ENCODE measurements at regions not wholly inside any gene's neighbourhood (a gene's known extent, or its start where the extent isn't known, plus 50 kb on each side); places are given as distances from the start of the nearest gene placed in this dataset.
"Not testable (repeated sequence)": the region's sequence is repeated elsewhere in the genome, so short reads cannot be mapped to it uniquely, and the experiment has no call there.

DNA sequence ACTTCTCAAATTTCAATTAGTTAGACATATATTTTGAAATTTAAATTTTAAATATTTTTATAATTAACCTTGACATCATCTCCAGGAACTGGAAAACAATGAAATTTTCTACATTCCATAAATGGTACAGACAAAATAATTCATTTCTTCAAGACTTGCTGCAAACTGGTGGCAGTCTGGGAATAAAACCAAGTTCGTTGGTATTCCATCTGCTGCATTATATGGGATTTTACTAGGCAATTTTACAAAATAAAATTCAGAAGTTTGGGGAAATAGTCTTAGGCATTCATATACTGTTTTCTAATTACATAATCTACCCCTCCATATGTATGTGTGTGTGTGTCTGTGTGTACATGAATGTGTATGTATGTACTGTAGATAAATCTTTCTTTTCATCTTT, 984.6 kb upstream of the KCND2 start:
- DNase-seq: no peak

DNA sequence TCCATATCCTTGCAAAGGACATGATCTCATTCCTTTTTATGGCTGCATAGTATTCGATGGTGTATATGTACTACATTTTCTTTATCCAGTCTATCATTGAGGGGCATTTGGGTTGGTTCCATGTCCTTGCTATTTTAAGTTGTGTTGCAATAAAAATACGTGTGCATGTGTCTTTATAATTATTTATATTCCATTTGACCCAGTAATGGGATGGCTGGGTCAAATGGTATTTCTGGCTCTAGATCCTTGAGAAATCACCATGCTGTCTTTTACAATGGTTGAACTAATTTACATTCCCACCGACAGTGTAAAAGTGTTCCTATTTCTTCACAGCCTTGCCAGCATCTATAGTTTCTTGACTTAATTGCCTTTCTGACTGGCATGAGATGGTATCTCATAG, 972.6 kb upstream of the KCND2 start:
- not testable (repeated sequence) for DNase-seq

DNA sequence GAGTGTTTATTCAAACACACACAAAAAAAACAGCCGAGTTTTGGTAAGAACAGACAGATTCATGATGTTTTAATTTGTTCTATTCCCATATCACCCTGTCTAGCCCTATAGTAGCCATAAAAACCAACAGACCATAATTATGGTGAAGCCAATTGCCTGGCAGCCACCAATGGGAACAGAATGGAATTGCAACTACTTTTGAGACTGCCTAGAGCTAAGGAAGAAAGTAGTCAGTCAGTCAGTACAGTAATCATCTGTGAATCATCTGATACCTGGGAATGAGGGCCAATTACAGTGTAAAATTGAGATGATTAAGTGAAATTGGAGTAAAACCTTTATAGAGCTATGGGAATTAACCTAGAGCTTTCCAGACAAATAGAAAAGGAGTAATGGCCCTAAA, 952.7 kb upstream of the KCND2 start:
- DNase-seq: no peak

DNA sequence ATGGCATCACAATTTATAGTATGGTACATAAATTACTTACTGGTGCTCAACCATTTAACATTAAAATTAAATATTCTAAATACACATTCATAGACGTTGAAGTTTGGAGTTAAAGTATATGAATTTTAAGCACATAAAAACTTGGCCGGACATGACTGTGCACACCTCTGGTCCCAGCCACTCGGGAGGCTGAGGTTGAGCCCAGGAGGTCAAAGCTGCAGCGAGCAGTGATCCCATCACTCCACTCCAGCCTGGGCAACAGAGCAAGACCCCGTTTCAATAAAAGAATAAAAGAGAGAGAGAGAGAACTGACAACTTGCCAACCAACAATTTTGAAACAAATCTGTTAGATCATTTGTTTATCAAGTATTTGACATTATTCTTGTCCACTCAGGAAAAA, 943.3 kb upstream of the KCND2 start:
- no peak for DNase-seq

DNA sequence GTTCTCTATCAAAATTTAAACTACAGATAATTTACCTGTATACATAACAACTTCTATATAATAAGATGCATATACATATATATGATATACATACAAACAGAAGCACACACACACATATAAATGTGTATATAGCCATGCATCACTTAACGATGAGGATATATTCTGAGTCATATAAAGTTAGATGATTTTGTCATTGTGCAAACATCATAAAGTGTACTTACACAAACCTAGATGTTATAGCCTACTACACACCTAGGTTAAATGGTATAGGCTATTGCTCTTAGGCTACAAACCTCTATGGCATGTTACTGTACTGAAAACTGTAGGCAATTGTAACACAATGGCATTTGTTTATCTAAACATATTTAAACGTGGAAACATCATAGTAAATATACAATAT, 937.6 kb upstream of the KCND2 start:
- no peak for DNase-seq

- DNase-seq: no peak
Observed at GRCh38 chr7:119341822-119342221, 931.2 kb upstream of the KCND2 start.

DNA sequence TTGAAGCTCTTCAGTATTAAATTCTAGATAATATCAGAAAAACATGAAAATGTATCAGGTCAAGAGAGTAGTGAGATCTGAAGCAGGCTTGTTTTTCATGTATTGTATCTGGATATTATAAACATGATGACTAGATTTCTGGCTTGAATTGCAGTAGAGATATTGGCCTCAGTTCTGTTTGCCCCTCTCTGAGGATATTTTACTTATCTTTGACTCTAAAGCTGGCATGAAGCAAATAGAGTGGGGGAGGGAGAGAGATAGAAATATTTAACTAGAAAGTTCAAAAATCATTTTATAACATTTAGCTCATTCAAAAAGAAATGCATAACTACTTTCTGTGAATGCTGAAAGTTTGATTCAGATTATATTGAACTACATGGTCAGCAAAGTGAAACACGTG, 929.7 kb upstream of the KCND2 start:
- DNase-seq: no peak

GRCh38 chr7:119344466-119344865, 928.5 kb upstream of the KCND2 start:
- no peak for DNase-seq

GRCh38 chr7:119348491-119348890, 924.5 kb upstream of the KCND2 start:
- no peak for DNase-seq

- no peak for DNase-seq
Observed at GRCh38 chr7:119350334-119350733, 922.6 kb upstream of the KCND2 start.

DNA sequence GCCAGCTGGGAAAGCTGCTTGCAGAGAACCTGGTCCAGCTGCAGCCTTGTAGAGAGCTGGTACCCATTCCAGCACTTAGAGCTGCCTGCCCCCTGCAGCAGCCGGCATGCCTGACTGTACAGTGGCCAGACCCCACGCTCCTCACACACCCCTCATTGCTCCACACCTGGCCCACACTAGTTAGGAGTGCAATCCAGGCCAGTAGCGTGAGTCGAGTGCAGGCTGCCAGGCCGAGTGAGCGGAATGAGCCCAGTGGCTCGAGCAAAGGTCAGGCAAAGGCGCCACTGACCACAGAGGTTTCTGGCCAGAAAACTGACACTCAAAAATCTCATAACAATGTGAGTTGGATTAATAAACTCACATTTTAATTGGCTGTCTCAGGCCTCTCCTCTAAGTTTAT, 921.7 kb upstream of the KCND2 start:
- DNase-seq: no peak

DNA sequence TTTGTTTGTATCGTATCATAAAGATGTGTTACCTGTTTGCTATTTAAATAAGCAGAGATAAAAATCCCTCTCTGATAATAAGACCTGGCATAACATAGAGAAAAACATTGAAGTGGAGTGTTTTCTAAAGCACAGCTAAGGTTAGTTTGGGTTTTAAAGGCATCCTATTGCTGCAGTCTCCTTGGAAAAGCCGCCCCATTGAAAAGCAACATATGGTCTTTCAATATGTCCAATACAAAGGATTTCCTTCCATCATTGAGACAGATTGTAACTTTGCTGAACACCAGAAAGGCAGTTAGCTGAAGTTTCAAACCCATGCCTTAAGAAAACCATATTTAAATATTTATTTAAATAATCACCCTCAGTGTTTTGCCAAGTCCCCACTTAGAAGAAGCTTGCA, 898.5 kb upstream of the KCND2 start:
- no peak for DNase-seq

DNA sequence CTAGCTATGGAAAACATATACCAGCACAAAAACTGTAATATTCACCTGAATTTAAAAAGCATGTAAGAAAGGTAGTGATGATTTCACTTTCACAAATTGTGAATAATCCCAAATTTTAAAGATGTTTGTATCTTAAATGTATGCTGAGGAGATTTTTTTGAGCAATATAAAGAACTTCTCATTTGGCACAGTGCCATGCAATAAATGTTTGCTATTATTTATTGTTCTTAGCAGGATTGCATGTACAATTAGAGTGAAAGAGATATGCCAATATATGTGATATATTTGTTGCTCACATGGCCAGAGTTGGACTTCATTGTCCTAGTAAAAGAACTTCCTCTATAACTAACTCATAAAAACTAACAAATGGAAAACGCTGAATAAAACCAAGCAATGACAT, 895.1 kb upstream of the KCND2 start:
- no peak for DNase-seq

DNA sequence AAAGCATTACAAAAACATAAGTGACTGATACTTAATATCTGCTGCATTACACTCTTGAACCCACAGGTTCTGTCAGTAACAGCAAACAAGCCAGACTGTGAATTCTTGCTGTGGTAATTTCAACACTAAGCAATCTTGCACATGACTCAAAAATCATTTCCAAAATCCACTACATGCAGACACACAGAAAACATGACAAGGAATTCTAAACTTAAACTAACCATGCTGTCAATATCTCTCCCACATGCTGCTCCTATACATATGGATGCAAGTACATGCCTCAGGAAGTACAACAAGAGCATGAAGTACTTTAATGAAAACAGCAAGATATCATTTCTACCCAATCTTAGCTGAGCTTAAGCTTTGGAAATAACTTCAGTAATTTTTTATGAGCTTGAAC, 890.2 kb upstream of the KCND2 start:
- no peak for DNase-seq

DNA sequence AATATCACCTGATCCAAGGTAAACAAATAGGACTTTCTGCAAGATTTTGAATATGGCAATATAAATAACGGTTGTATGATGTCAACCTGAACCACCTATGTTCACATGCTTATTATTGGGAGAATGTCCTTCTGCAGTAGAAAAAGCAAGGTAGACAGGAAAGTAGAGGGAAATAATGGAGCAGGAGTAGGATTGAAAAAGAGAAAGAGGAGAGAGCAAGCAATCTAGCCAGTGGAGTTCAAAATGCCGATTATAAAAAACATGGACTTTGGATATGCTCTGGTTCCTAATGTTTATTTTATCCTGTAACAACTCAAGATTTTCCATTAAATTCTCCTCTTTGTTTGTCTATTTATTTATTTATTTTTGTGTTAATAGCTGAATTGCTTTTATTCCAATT, 878.0 kb upstream of the KCND2 start:
- DNase-seq: no peak

DNA sequence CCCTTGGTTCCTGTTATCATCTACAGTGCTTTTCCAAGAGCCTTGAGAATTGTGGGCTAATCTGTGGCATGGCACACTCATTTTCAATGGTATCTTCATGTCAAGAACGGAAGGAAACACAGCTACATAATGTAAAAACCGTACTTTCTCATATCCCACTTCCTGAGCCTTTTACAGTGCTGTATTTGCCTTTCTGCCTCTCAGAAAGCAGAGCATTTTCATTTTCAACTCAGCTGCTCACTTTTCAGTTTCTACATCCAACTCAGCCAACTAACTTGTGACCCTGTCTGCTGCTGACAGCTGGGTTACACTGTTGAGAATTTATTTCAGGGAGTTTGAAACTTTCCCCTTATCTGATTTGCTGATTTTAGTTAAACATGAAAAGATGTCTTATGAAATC, 875.8 kb upstream of the KCND2 start:
- no peak for DNase-seq

- no peak for DNase-seq
Observed at GRCh38 chr7:119408596-119408995, 864.4 kb upstream of the KCND2 start.

GRCh38 chr7:119413314-119413805, 859.6 kb upstream of the KCND2 start:
- no peak for DNase-seq

DNA sequence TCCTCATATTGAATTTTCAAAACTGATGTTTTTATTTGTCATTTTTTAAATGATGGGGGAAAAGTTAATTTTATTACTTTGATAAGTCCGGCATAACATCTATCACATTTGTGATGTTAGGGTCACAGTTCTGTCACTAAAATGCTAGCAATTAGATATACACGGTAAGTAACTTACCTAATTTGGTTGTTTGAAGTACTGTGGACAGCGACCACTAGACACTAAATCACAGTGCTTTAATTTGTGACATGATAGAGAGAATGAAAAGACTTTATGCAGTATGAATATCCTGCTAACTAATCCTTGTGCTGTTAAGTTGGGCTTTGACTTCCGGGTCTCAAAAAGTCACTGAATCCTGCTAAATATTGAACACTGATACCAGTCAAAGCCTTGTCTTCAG, 857.3 kb upstream of the KCND2 start:
- DNase-seq: no peak

GRCh38 chr7:119421657-119422056, 851.3 kb upstream of the KCND2 start:
- DNase-seq: no peak

DNA sequence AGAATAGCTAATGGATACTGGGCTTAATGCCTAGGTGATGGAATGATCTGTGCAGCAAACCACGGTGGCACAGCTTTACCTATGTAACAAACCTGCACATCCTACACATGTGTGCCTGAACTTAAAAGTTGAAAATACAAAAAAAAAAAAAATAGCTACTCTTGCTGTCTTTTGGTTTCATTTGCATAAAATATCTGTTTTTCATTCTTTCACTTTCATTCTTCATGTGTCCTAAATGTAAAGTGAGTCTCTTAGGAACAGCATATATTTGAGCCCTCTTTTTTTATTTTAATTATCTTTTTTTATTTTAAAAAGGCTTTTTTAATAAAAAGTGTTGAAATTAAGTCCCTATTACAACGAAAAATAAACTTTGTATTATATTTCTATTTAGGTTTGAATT, 836.1 kb upstream of the KCND2 start:
- DNase-seq: no peak

DNA sequence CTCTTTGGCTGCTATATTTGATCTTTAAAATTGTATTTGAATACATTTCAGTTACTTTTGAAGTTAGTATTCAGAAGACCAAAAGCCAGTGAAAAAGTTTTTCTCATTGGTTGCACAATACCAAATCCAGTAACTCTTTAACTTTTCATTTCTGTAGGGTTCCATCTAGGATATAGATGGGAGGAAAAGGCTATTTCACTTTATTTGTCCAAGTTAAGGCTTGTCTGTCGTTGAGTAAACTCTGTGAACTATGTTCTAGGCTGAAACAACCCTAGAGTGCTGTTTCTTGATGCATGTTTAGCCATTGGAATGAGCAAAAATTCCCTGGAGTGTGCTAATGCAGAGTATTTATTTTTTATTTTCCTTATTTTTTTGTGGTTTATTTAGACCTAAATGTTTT, 834.7 kb upstream of the KCND2 start:
- no peak for DNase-seq

DNA sequence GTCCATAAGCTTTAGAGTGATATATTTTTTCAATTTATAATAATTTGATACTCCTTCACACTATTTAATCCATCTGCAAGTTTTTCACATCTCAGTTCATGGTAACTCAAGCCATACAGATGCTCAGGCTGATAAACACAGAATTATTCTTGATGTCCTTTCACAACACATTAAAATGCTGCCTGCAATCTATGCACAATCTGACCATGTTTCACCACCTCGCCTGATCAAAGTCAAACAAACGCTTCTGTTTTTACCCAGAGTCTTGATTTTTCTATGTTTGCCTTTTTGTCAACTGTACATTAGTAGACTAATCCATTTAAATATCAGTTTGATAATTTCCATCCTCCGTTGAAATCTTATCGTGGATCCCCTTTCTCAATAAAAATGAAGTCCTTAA, 833.8 kb upstream of the KCND2 start:
- DNase-seq: no peak

- no peak for DNase-seq
Observed at GRCh38 chr7:119452401-119452800, 820.6 kb upstream of the KCND2 start.

DNA sequence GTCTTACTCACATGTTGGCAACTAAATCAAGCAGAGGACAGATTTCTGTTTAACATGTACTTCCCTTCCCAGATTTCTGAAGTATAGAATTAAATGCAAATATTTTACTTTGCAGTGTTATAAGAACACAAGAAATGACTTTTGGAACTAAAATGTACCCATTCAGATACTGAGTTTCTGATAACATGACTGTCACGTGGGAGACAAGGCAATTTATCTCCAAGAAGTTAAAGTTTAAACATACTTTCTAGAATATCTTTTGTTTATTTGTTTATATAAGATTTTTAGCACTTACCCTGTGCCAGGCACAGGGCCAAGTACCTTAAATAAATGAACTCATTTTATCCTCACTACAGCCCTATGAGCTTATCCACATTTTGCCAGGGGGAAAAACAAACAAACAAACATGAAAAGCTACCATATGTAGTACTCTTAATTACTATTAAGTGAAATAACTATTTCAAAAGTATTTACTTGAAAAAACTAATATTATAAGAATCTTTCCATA, 807.1 kb upstream of the KCND2 start:
- DNase-seq: no peak

Measured in NCI-H187 (cell line).